PC-3 (cell line): ENCODE measurements at regions not wholly inside any gene's neighbourhood (a gene's known extent, or its start where the extent isn't known, plus 50 kb on each side); places are given as distances from the start of the nearest gene placed in this dataset.

ENCODE experiments used
- CTCF ChIP-seq: fragments of 300-600 bp; sonication (generic); conservative IDR thresholded peaks from 2 replicates; pipeline ENCODE4 v1.5.1; 2017; ENCODE audit warnings: antibody characterized with exemption, low read depth, mild to moderate bottlenecking, low read length
- EZH2 ChIP-seq: fragments of 300-600 bp; sonication (generic); IDR thresholded peaks from one replicate; pipeline ENCODE4 v1.6.1; 2017; ENCODE audit warnings: antibody characterized with exemption, mild to moderate bottlenecking, low read length; ENCODE audit not compliant: unreplicated experiment
- EZH2phosphoT487 ChIP-seq: fragments of 300-600 bp; sonication (generic); IDR thresholded peaks from 2 replicates; pipeline ENCODE4 v1.6.1; 2018; ENCODE audit warnings: mild to moderate bottlenecking, antibody characterized with exemption, low read length, borderline replicate concordance

- no peak for TF ChIP-seq EZH2
- TF ChIP-seq CTCF = no peak
- TF ChIP-seq EZH2phosphoT487 = no peak
Observed at GRCh38 chr5:159426694-159427093, 96.4 kb upstream of the IL12B start.
